ENCODE measurements at regions not wholly inside any gene's neighbourhood (a gene's known extent, or its start where the extent isn't known, plus 50 kb on each side); places are given as distances from the start of the nearest gene placed in this dataset.
A peak's percentile ranks its signal among the peaks of the same experiment; 100 is the strongest.

- H2BK5ac ChIP-seq (ENCODE audit: low read depth, low read length, poor library complexity, severe bottlenecking), result peak overlapping the region; percentile 61
- no peaks in the 10 kb centered on the region for H3K27me3 ChIP-seq (ENCODE audit: control insufficient read depth in 1 of 2, insufficient read depth in 1 of 2, low read length in 2 of 2)
- H3K18ac ChIP-seq (ENCODE audit: low read depth in 1 of 2, low read length in 2 of 2), result peak overlapping the region; percentile 61 to 85
- H3K4me1 ChIP-seq (ENCODE audit: control insufficient read depth, insufficient read depth, low read depth, low read length), result peaks cover 14% of the 10 kb centered on the region
- no peak overlapping the region for H4K8ac ChIP-seq (ENCODE audit: low read length)
- peak overlapping the region in 1 of 2 experiments; percentile 51 for H2BK12ac ChIP-seq (ENCODE audit: low read length in 2 of 2)
- H2BK15ac ChIP-seq (ENCODE audit: low read depth, poor library complexity, severe bottlenecking), result no peak overlapping the region
- H3K27ac ChIP-seq (ENCODE audit: low read length, poor library complexity, severe bottlenecking), result peak overlapping the region; percentile 93
- H3K79me1 ChIP-seq (replicated peaks; ENCODE audit: low read length, poor library complexity, severe bottlenecking), result no peaks in the 10 kb centered on the region
- peak overlapping the region; percentile 50 for H2BK120ac ChIP-seq (ENCODE audit: low read depth, low read length)
- no peak overlapping the region for H3K14ac ChIP-seq (ENCODE audit: low read length in 2 of 2)
- H4K91ac ChIP-seq (ENCODE audit: low read length), result peak overlapping the region; percentile 5
- H3K9me3 ChIP-seq (ENCODE audit: control insufficient read depth, low read length), result no peaks in the 10 kb centered on the region
- no peaks in the 10 kb centered on the region for H3K36me3 ChIP-seq (ENCODE audit: control insufficient read depth in 1 of 2, insufficient read depth in 2 of 2, low read depth in 1 of 2, low read length in 2 of 2)
- H3K4ac ChIP-seq (ENCODE audit: low read depth in 1 of 2, low read length in 2 of 2), result peak overlapping the region; percentile 42 to 57
- no peak overlapping the region for H3K4me3 ChIP-seq (ENCODE audit: insufficient read depth in 1 of 2, low read depth in 1 of 2, low read length in 2 of 2)
- H2AK5ac ChIP-seq (ENCODE audit: low read length, severe bottlenecking), result peak overlapping the region; percentile 0
- H3K23ac ChIP-seq (ENCODE audit: low read length in 2 of 2), result no peak overlapping the region
- peak overlapping the region; percentile 36 for H3K9ac ChIP-seq (ENCODE audit: low read length)
- peak overlapping the region; percentile 40 for H3K4me2 ChIP-seq (ENCODE audit: low read length, poor library complexity, severe bottlenecking)
- no peak overlapping the region for H2AFZ ChIP-seq (ENCODE audit: low read depth, low read length)
- peak; percentile 100 for DNase-seq
- WGBS, result 2% methylated on average over 12 of the region's 12 CpGs
Observed at GRCh38 chr3:55160241-55160983, 232.6 kb upstream of the LRTM1 start.

- no peaks in the 10 kb centered on the region for H3K79me1 ChIP-seq (replicated peaks; ENCODE audit: low read length, poor library complexity, severe bottlenecking)
- H3K36me3 ChIP-seq (ENCODE audit: control insufficient read depth in 1 of 2, insufficient read depth in 2 of 2, low read depth in 1 of 2, low read length in 2 of 2), result no peaks in the 10 kb centered on the region
- peaks cover 14% of the 10 kb centered on the region for H3K4me1 ChIP-seq (ENCODE audit: control insufficient read depth, insufficient read depth, low read depth, low read length)
- H2BK120ac ChIP-seq (ENCODE audit: low read depth, low read length), result peak overlapping the region; percentile 89
- H4K91ac ChIP-seq (ENCODE audit: low read length), result peak overlapping the region; percentile 85
- H4K8ac ChIP-seq (ENCODE audit: low read length), result peak overlapping the region; percentile 96
- peak overlapping the region; percentile 85 for H2AK5ac ChIP-seq (ENCODE audit: low read length, severe bottlenecking)
- peak overlapping the region in 1 of 2 experiments; percentile 26 for H3K14ac ChIP-seq (ENCODE audit: low read length in 2 of 2)
- no peak overlapping the region for H3K23ac ChIP-seq (ENCODE audit: low read length in 2 of 2)
- no peak for DNase-seq
- WGBS, result 13% methylated on average over 1 of the region's 2 CpGs
- H3K27ac ChIP-seq (ENCODE audit: low read length, poor library complexity, severe bottlenecking), result peak overlapping the region; percentile 93
- H3K9ac ChIP-seq (ENCODE audit: low read length), result no peak overlapping the region
- no peaks in the 10 kb centered on the region for H3K9me3 ChIP-seq (ENCODE audit: control insufficient read depth, low read length)
- no peak overlapping the region for H3K4me3 ChIP-seq (ENCODE audit: insufficient read depth in 1 of 2, low read depth in 1 of 2, low read length in 2 of 2)
- H3K4me2 ChIP-seq (ENCODE audit: low read length, poor library complexity, severe bottlenecking), result no peak overlapping the region
- H2BK12ac ChIP-seq (ENCODE audit: low read length in 2 of 2), result peak overlapping the region; percentile 98 to 99
- no peak overlapping the region for H2AFZ ChIP-seq (ENCODE audit: low read depth, low read length)
- peak overlapping the region; percentile 98 to 99 for H3K18ac ChIP-seq (ENCODE audit: low read depth in 1 of 2, low read length in 2 of 2)
- peak overlapping the region; percentile 89 to 97 for H3K4ac ChIP-seq (ENCODE audit: low read depth in 1 of 2, low read length in 2 of 2)
- H3K27me3 ChIP-seq (ENCODE audit: control insufficient read depth in 1 of 2, insufficient read depth in 1 of 2, low read length in 2 of 2), result peaks cover 0 to 5% of the 10 kb centered on the region in 2 experiments
- H2BK15ac ChIP-seq (ENCODE audit: low read depth, poor library complexity, severe bottlenecking), result no peak overlapping the region
- H2BK5ac ChIP-seq (ENCODE audit: low read depth, low read length, poor library complexity, severe bottlenecking), result no peak overlapping the region
Observed at GRCh38 chr3:55159711-55160110, 231.9 kb upstream of the LRTM1 start.

- H4K8ac ChIP-seq (ENCODE audit: low read length), result no peak overlapping the region
Observed at GRCh38 chr3:55159016-55159415, 231.2 kb upstream of the LRTM1 start.

DNA sequence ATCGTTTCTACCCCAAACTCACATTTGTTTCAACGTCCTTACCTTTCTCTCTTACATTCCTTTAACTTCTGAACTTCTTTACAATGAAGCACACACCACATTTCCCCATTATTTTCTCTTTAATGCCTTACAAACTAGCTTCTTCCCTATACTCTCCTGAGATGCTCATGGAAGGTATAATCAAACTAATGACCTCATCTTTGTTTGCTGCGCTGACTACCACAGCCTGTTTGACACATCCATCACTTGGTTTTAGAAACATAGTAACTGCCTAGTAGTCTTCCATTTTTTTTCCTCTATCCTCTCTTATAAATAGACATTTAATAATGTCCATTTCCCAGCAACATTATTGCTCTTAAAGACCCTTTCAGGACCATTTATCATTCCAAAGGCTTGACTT is 230.5 kb upstream of the LRTM1 start:
- Histone ChIP-seq H2BK5ac (ENCODE audit: low read depth, low read length, poor library complexity, severe bottlenecking) (no peak overlapping the region), H3K14ac (ENCODE audit: low read length in 2 of 2) (no peak overlapping the region), H3K36me3 (ENCODE audit: control insufficient read depth in 1 of 2, insufficient read depth in 2 of 2, low read depth in 1 of 2, low read length in 2 of 2) (no peaks in the 10 kb centered on the region), H3K4ac (ENCODE audit: low read depth in 1 of 2, low read length in 2 of 2) (no peak overlapping the region), H3K9ac (ENCODE audit: low read length) (no peak overlapping the region), H2BK15ac (ENCODE audit: low read depth, poor library complexity, severe bottlenecking) (no peak overlapping the region), H2BK12ac (ENCODE audit: low read length in 2 of 2) (no peak overlapping the region), H3K4me3 (ENCODE audit: insufficient read depth in 1 of 2, low read depth in 1 of 2, low read length in 2 of 2) (no peak overlapping the region), H3K27me3 (ENCODE audit: control insufficient read depth in 1 of 2, insufficient read depth in 1 of 2, low read length in 2 of 2) (peaks cover 0 to 15% of the 10 kb centered on the region in 2 experiments), H3K79me1 (replicated peaks; ENCODE audit: low read length, poor library complexity, severe bottlenecking) (no peaks in the 10 kb centered on the region), H3K4me2 (ENCODE audit: low read length, poor library complexity, severe bottlenecking) (no peak overlapping the region), H2AK5ac (ENCODE audit: low read length, severe bottlenecking) (no peak overlapping the region), H3K27ac (ENCODE audit: low read length, poor library complexity, severe bottlenecking) (no peak overlapping the region), H4K91ac (ENCODE audit: low read length) (no peak overlapping the region), H3K4me1 (ENCODE audit: control insufficient read depth, insufficient read depth, low read depth, low read length) (peaks cover 14% of the 10 kb centered on the region), H3K18ac (ENCODE audit: low read depth in 1 of 2, low read length in 2 of 2) (no peak overlapping the region), H2AFZ (ENCODE audit: low read depth, low read length) (no peak overlapping the region), H3K9me3 (ENCODE audit: control insufficient read depth, low read length) (no peaks in the 10 kb centered on the region), H3K23ac (ENCODE audit: low read length in 2 of 2) (no peak overlapping the region), H4K8ac (ENCODE audit: low read length) (no peak overlapping the region), H2BK120ac (ENCODE audit: low read depth, low read length) (no peak overlapping the region)
- peak; percentile 59 for DNase-seq
- WGBS, result 78% methylated on average over 3 of the region's 3 CpGs

More at GRCh38 chr3:55159016-55159415, 231.2 kb upstream of the LRTM1 start:
- Histone ChIP-seq H3K36me3 (ENCODE audit: control insufficient read depth in 1 of 2, insufficient read depth in 2 of 2, low read depth in 1 of 2, low read length in 2 of 2) (no peaks in the 10 kb centered on the region), H3K9me3 (ENCODE audit: control insufficient read depth, low read length) (no peaks in the 10 kb centered on the region), H3K27me3 (ENCODE audit: control insufficient read depth in 1 of 2, insufficient read depth in 1 of 2, low read length in 2 of 2) (peaks cover 0 to 12% of the 10 kb centered on the region in 2 experiments), H2AFZ (ENCODE audit: low read depth, low read length) (no peak overlapping the region), H4K91ac (ENCODE audit: low read length) (peak overlapping the region; percentile 94), H3K9ac (ENCODE audit: low read length) (no peak overlapping the region), H2BK12ac (ENCODE audit: low read length in 2 of 2) (peak overlapping the region; percentile 87 to 99), H3K4me3 (ENCODE audit: insufficient read depth in 1 of 2, low read depth in 1 of 2, low read length in 2 of 2) (no peak overlapping the region), H3K18ac (ENCODE audit: low read depth in 1 of 2, low read length in 2 of 2) (peak overlapping the region; percentile 60 to 92), H2BK15ac (ENCODE audit: low read depth, poor library complexity, severe bottlenecking) (no peak overlapping the region), H3K27ac (ENCODE audit: low read length, poor library complexity, severe bottlenecking) (no peak overlapping the region), H2AK5ac (ENCODE audit: low read length, severe bottlenecking) (no peak overlapping the region), H2BK5ac (ENCODE audit: low read depth, low read length, poor library complexity, severe bottlenecking) (no peak overlapping the region), H2BK120ac (ENCODE audit: low read depth, low read length) (peak overlapping the region; percentile 39), H3K14ac (ENCODE audit: low read length in 2 of 2) (peak overlapping the region; percentile 79), H3K4ac (ENCODE audit: low read depth in 1 of 2, low read length in 2 of 2) (peak overlapping the region; percentile 85 to 88), H3K23ac (ENCODE audit: low read length in 2 of 2) (no peak overlapping the region), H3K79me1 (replicated peaks; ENCODE audit: low read length, poor library complexity, severe bottlenecking) (no peaks in the 10 kb centered on the region), H3K4me1 (ENCODE audit: control insufficient read depth, insufficient read depth, low read depth, low read length) (peaks cover 14% of the 10 kb centered on the region), H3K4me2 (ENCODE audit: low read length, poor library complexity, severe bottlenecking) (no peak overlapping the region)
- DNase-seq, result peak; percentile 38
- 88% methylated on average over 2 of the region's 2 CpGs for WGBS

All from mesenchymal stem cell (in vitro differentiated cells and primary cell).